ENCODE measurements at regions not wholly inside any gene's neighbourhood (a gene's known extent, or its start where the extent isn't known, plus 50 kb on each side); places are given as distances from the start of the nearest gene placed in this dataset.

- TF ChIP-seq EP300 (IDR thresholded peaks at IDR 0.05; ENCODE audit: borderline replicate concordance) = no peak
- TF ChIP-seq TAF1 (IDR thresholded peaks at IDR 0.05; ENCODE audit: low read depth) = no peak
- no peak for TF ChIP-seq MAX (IDR thresholded peaks at IDR 0.05)
- TF ChIP-seq REST (IDR thresholded peaks at IDR 0.05; ENCODE audit: low read depth) = no peak
- TF ChIP-seq EGR1 (IDR thresholded peaks at IDR 0.05) = no peak
- no peak for TF ChIP-seq CREB1 (IDR thresholded peaks at IDR 0.05; ENCODE audit: low read depth)
- no peak for TF ChIP-seq TCF12 (IDR thresholded peaks at IDR 0.05; ENCODE audit: low read depth)
- TF ChIP-seq CEBPB (IDR thresholded peaks at IDR 0.05) = no peak
- TF ChIP-seq RAD21 (IDR thresholded peaks at IDR 0.05; ENCODE audit: low read depth) = no peak
- TF ChIP-seq YY1 (IDR thresholded peaks at IDR 0.05; ENCODE audit: low read depth) = no peak
- no peak for TF ChIP-seq ZBTB7A (IDR thresholded peaks at IDR 0.05; ENCODE audit: low read depth)
- TF ChIP-seq, protein P1, sequence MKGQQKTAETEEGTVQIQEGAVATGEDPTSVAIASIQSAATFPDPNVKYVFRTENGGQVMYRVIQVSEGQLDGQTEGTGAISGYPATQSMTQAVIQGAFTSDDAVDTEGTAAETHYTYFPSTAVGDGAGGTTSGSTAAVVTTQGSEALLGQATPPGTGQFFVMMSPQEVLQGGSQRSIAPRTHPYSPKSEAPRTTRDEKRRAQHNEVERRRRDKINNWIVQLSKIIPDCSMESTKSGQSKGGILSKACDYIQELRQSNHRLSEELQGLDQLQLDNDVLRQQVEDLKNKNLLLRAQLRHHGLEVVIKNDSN (IDR thresholded peaks at IDR 0.05) = no peak
- TF ChIP-seq NFIC (IDR thresholded peaks at IDR 0.05) = no peak
- TF ChIP-seq FOXM1 (IDR thresholded peaks at IDR 0.05; ENCODE audit: borderline replicate concordance, low read depth) = no peak
- no peak for TF ChIP-seq TEAD4 (IDR thresholded peaks at IDR 0.05)
These were observed 296.9 kb downstream of the ETV1 start for GRCh38 chr7:13692548-13692947.

GRCh38 chr7:13702251-13702650 lies 287.2 kb downstream of the ETV1 start:
- TF ChIP-seq CEBPB (IDR thresholded peaks at IDR 0.05) (no peak), ZBTB7A (IDR thresholded peaks at IDR 0.05; ENCODE audit: low read depth) (no peak), TEAD4 (IDR thresholded peaks at IDR 0.05) (no peak), NFIC (IDR thresholded peaks at IDR 0.05) (no peak), MAX (IDR thresholded peaks at IDR 0.05) (no peak), YY1 (IDR thresholded peaks at IDR 0.05; ENCODE audit: low read depth) (no peak), REST (IDR thresholded peaks at IDR 0.05; ENCODE audit: low read depth) (no peak), RAD21 (IDR thresholded peaks at IDR 0.05; ENCODE audit: low read depth) (no peak)

- TF ChIP-seq CREB1 (IDR thresholded peaks at IDR 0.05; ENCODE audit: low read depth) (no peak), TEAD4 (IDR thresholded peaks at IDR 0.05) (no peak), MAX (IDR thresholded peaks at IDR 0.05) (no peak), YY1 (IDR thresholded peaks at IDR 0.05; ENCODE audit: low read depth) (no peak), NFIC (IDR thresholded peaks at IDR 0.05) (no peak), TCF12 (IDR thresholded peaks at IDR 0.05; ENCODE audit: low read depth) (no peak), EGR1 (IDR thresholded peaks at IDR 0.05) (no peak), EP300 (IDR thresholded peaks at IDR 0.05; ENCODE audit: borderline replicate concordance) (no peak), CEBPB (IDR thresholded peaks at IDR 0.05) (no peak)
- TF ChIP-seq, protein P1 (IDR thresholded peaks at IDR 0.05) = no peak
These were observed 280.8 kb downstream of the ETV1 start for GRCh38 chr7:13708670-13709069.

DNA sequence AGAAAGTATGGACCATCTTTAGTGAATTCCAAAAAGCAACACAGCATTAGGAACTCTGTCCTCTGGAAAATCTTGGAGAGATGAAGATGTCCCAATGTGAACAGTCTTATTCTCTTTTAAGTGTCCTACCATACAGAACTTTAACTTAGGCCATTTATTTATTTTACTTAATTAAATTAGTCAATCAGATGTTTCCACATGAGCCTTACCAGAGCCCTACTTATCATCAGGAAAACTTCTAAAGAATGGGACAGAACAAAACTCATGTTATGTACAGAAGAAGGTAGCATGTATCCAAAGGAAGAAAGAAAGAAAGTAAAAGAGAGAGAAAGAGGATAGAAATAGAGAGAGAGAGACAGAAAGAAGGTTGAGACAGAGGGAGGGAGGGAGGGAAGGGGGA lies 276.4 kb downstream of the ETV1 start:
- TF ChIP-seq TAF1 (IDR thresholded peaks at IDR 0.05; ENCODE audit: low read depth) = no peak
- TF ChIP-seq ZBTB7A (IDR thresholded peaks at IDR 0.05; ENCODE audit: low read depth) = no peak
- TF ChIP-seq TEAD4 (IDR thresholded peaks at IDR 0.05) = no peak
- TF ChIP-seq EP300 (IDR thresholded peaks at IDR 0.05; ENCODE audit: borderline replicate concordance) = no peak
- no peak for TF ChIP-seq TCF12 (IDR thresholded peaks at IDR 0.05; ENCODE audit: low read depth)
- no peak for TF ChIP-seq FOXM1 (IDR thresholded peaks at IDR 0.05; ENCODE audit: borderline replicate concordance, low read depth)
- TF ChIP-seq CREB1 (IDR thresholded peaks at IDR 0.05; ENCODE audit: low read depth) = no peak
- no peak for TF ChIP-seq REST (IDR thresholded peaks at IDR 0.05; ENCODE audit: low read depth)
- TF ChIP-seq MAX (IDR thresholded peaks at IDR 0.05) = no peak
- no peak for TF ChIP-seq EGR1 (IDR thresholded peaks at IDR 0.05)
- no peak for TF ChIP-seq YY1 (IDR thresholded peaks at IDR 0.05; ENCODE audit: low read depth)
- no peak for TF ChIP-seq CEBPB (IDR thresholded peaks at IDR 0.05)
- no peak for TF ChIP-seq RAD21 (IDR thresholded peaks at IDR 0.05; ENCODE audit: low read depth)
- TF ChIP-seq, protein P1 (IDR thresholded peaks at IDR 0.05) = no peak
- TF ChIP-seq NFIC (IDR thresholded peaks at IDR 0.05) = no peak
